ENCODE measurements at regions not wholly inside any gene's neighbourhood (a gene's known extent, or its start where the extent isn't known, plus 50 kb on each side); places are given as distances from the start of the nearest gene placed in this dataset.

- no peak overlapping the region for H3K4me3 ChIP-seq
- no peaks in the 10 kb centered on the region for H3K9me3 ChIP-seq
- TF ChIP-seq Cebpa-rat (IDR thresholded peaks at IDR 0.05), result no peak
- no peaks in the 10 kb centered on the region for H3K4me1 ChIP-seq
- no peak overlapping the region for H3K9ac ChIP-seq
- H3K27ac ChIP-seq, result no peak overlapping the region
- no peak overlapping the region for H3K4me2 ChIP-seq
- H3K27me3 ChIP-seq, result no peaks in the 10 kb centered on the region
- H3K36me3 ChIP-seq, result no peaks in the 10 kb centered on the region
- no peaks in the 10 kb centered on the region for H4K20me1 ChIP-seq
These were observed 132.9 kb downstream of the NR4A2 start for GRCh38 chr2:156199588-156199987.

- Histone ChIP-seq H3K9me3 (no peaks in the 10 kb centered on the region), H3K4me2 (no peak overlapping the region), H3K4me3 (no peak overlapping the region), H3K36me3 (no peaks in the 10 kb centered on the region), H4K20me1 (no peaks in the 10 kb centered on the region), H3K9ac (no peak overlapping the region), H3K27ac (no peak overlapping the region), H3K27me3 (no peaks in the 10 kb centered on the region), H3K4me1 (no peaks in the 10 kb centered on the region)
- TF ChIP-seq Cebpa-rat (IDR thresholded peaks at IDR 0.05), result no peak
These were observed 136.5 kb downstream of the NR4A2 start for GRCh38 chr2:156196031-156196430.

GRCh38 chr2:156192468-156192867, 140.1 kb downstream of the NR4A2 start:
- H4K20me1 ChIP-seq, result no peaks in the 10 kb centered on the region
- no peak overlapping the region for H3K4me3 ChIP-seq
- no peak overlapping the region for H3K9ac ChIP-seq
- no peaks in the 10 kb centered on the region for H3K9me3 ChIP-seq
- H3K27ac ChIP-seq, result no peak overlapping the region
- no peaks in the 10 kb centered on the region for H3K4me1 ChIP-seq
- H3K36me3 ChIP-seq, result no peaks in the 10 kb centered on the region
- H3K4me2 ChIP-seq, result no peak overlapping the region
- TF ChIP-seq Cebpa-rat (IDR thresholded peaks at IDR 0.05), result no peak
- no peaks in the 10 kb centered on the region for H3K27me3 ChIP-seq

GRCh38 chr2:156191527-156191926, 141.0 kb downstream of the NR4A2 start:
- no peaks in the 10 kb centered on the region for H4K20me1 ChIP-seq
- H3K4me2 ChIP-seq, result no peak overlapping the region
- H3K4me3 ChIP-seq, result no peak overlapping the region
- no peaks in the 10 kb centered on the region for H3K4me1 ChIP-seq
- no peak overlapping the region for H3K9ac ChIP-seq
- no peaks in the 10 kb centered on the region for H3K36me3 ChIP-seq
- H3K27ac ChIP-seq, result no peak overlapping the region
- H3K27me3 ChIP-seq, result no peaks in the 10 kb centered on the region
- no peak for TF ChIP-seq Cebpa-rat (IDR thresholded peaks at IDR 0.05)
- no peaks in the 10 kb centered on the region for H3K9me3 ChIP-seq

- Histone ChIP-seq H3K4me3 (no peak overlapping the region), H3K9ac (no peak overlapping the region), H3K9me3 (no peaks in the 10 kb centered on the region), H3K27me3 (no peaks in the 10 kb centered on the region), H3K4me2 (no peak overlapping the region), H4K20me1 (no peaks in the 10 kb centered on the region), H3K36me3 (no peaks in the 10 kb centered on the region), H3K27ac (no peak overlapping the region), H3K4me1 (no peaks in the 10 kb centered on the region)
- no peak for TF ChIP-seq Cebpa-rat (IDR thresholded peaks at IDR 0.05)
These were observed 142.0 kb downstream of the NR4A2 start for GRCh38 chr2:156190517-156190916.

- H3K27me3 ChIP-seq, result no peaks in the 10 kb centered on the region
- no peak overlapping the region for H3K4me3 ChIP-seq
- no peaks in the 10 kb centered on the region for H3K9me3 ChIP-seq
- no peaks in the 10 kb centered on the region for H3K4me1 ChIP-seq
- no peaks in the 10 kb centered on the region for H4K20me1 ChIP-seq
- TF ChIP-seq Cebpa-rat (IDR thresholded peaks at IDR 0.05), result no peak
- no peaks in the 10 kb centered on the region for H3K36me3 ChIP-seq
- no peak overlapping the region for H3K27ac ChIP-seq
- H3K4me2 ChIP-seq, result no peak overlapping the region
- no peak overlapping the region for H3K9ac ChIP-seq
These were observed 142.9 kb downstream of the NR4A2 start for GRCh38 chr2:156189584-156189983.

GRCh38 chr2:156189143-156189542, 143.4 kb downstream of the NR4A2 start:
- Histone ChIP-seq H3K9me3 (no peaks in the 10 kb centered on the region), H4K20me1 (no peaks in the 10 kb centered on the region), H3K4me3 (no peak overlapping the region), H3K27ac (no peak overlapping the region), H3K36me3 (no peaks in the 10 kb centered on the region), H3K27me3 (no peaks in the 10 kb centered on the region), H3K9ac (no peak overlapping the region), H3K4me2 (no peak overlapping the region), H3K4me1 (no peaks in the 10 kb centered on the region)
- TF ChIP-seq Cebpa-rat (IDR thresholded peaks at IDR 0.05), result no peak

- Histone ChIP-seq H3K4me1 (no peaks in the 10 kb centered on the region), H3K9ac (no peak overlapping the region), H4K20me1 (no peaks in the 10 kb centered on the region), H3K9me3 (no peaks in the 10 kb centered on the region), H3K4me3 (no peak overlapping the region), H3K27ac (no peak overlapping the region), H3K36me3 (no peaks in the 10 kb centered on the region), H3K4me2 (no peak overlapping the region), H3K27me3 (no peaks in the 10 kb centered on the region)
- no peak for TF ChIP-seq Cebpa-rat (IDR thresholded peaks at IDR 0.05)
These were observed 150.4 kb downstream of the NR4A2 start for GRCh38 chr2:156182132-156182531.

GRCh38 chr2:156181208-156181607, 151.3 kb downstream of the NR4A2 start:
- no peak overlapping the region for H3K9ac ChIP-seq
- no peaks in the 10 kb centered on the region for H3K27me3 ChIP-seq
- no peaks in the 10 kb centered on the region for H3K9me3 ChIP-seq
- H4K20me1 ChIP-seq, result no peaks in the 10 kb centered on the region
- TF ChIP-seq Cebpa-rat (IDR thresholded peaks at IDR 0.05), result no peak
- no peak overlapping the region for H3K4me3 ChIP-seq
- no peaks in the 10 kb centered on the region for H3K36me3 ChIP-seq
- no peak overlapping the region for H3K27ac ChIP-seq
- no peaks in the 10 kb centered on the region for H3K4me1 ChIP-seq
- no peak overlapping the region for H3K4me2 ChIP-seq

GRCh38 chr2:156177654-156178053, 154.9 kb downstream of the NR4A2 start:
- no peaks in the 10 kb centered on the region for H4K20me1 ChIP-seq
- TF ChIP-seq Cebpa-rat (IDR thresholded peaks at IDR 0.05), result no peak
- H3K4me2 ChIP-seq, result no peak overlapping the region
- no peaks in the 10 kb centered on the region for H3K4me1 ChIP-seq
- no peaks in the 10 kb centered on the region for H3K36me3 ChIP-seq
- no peaks in the 10 kb centered on the region for H3K9me3 ChIP-seq
- no peak overlapping the region for H3K27ac ChIP-seq
- no peak overlapping the region for H3K9ac ChIP-seq
- H3K4me3 ChIP-seq, result no peak overlapping the region
- no peaks in the 10 kb centered on the region for H3K27me3 ChIP-seq

GRCh38 chr2:156175946-156176345, 156.6 kb downstream of the NR4A2 start:
- Histone ChIP-seq H4K20me1 (no peaks in the 10 kb centered on the region), H3K4me2 (no peak overlapping the region), H3K27ac (no peak overlapping the region), H3K4me3 (no peak overlapping the region), H3K4me1 (no peaks in the 10 kb centered on the region), H3K9ac (no peak overlapping the region), H3K27me3 (no peaks in the 10 kb centered on the region), H3K9me3 (no peaks in the 10 kb centered on the region), H3K36me3 (no peaks in the 10 kb centered on the region)
- no peak for TF ChIP-seq Cebpa-rat (IDR thresholded peaks at IDR 0.05)

All from BLaER1 (cell line).